Fibroblast of lung (primary cell): ENCODE measurements at regions not wholly inside any gene's neighbourhood (a gene's known extent, or its start where the extent isn't known, plus 50 kb on each side); places are given as distances from the start of the nearest gene placed in this dataset.

Source experiments
- DNase-seq, 2 donors: peaks; one replicate each; pipeline versions ENCODE4 v3.0.0 to v3.0.0-alpha.2; 2010; ENCODE audit warnings: low read depth in 2 of 2
- H2AFZ ChIP-seq: 2 replicates; pipeline ENCODE4 v1.5.1; 2012; ENCODE audit warnings: low read length, control low read depth, inconsistent platforms
- H3K27ac ChIP-seq: 2 replicates; pipeline ENCODE4 v1.5.1; 2011; ENCODE audit warnings: low read length, control low read depth; ENCODE audit not compliant: insufficient read depth
- H3K27me3 ChIP-seq: 2 replicates; pipeline ENCODE4 v1.5.1; 2011; ENCODE audit warnings: mild to moderate bottlenecking, low read length; ENCODE audit not compliant: control insufficient read depth, insufficient read depth
- H3K36me3 ChIP-seq: 2 replicates; pipeline ENCODE4 v1.5.1; 2011; ENCODE audit warnings: low read length; ENCODE audit not compliant: control insufficient read depth, insufficient read depth
- H3K4me1 ChIP-seq: 2 replicates; pipeline ENCODE4 v1.5.1; 2011; ENCODE audit warnings: low read length; ENCODE audit not compliant: control insufficient read depth, insufficient read depth; ENCODE audit errors: extremely low read depth
- H3K4me2 ChIP-seq: 2 replicates; pipeline ENCODE4 v1.5.1; 2011; ENCODE audit warnings: low read length, control low read depth; ENCODE audit not compliant: insufficient read depth; ENCODE audit errors: extremely low read depth
- H3K4me3 ChIP-seq, 4 experiments: fragments of 200-600 bp in 1 of 4; sonication (generic) in 1 of 4; replicated peaks in 1 of 4; 2 replicates each; pipeline ENCODE4 v1.5.1; 2011 to 2016; ENCODE audit warnings: low read length in 4 of 4, low read depth in 3 of 4, mild to moderate bottlenecking in 3 of 4, control low read depth in 2 of 4, inconsistent platforms in 1 of 4, mixed read lengths in 1 of 4; ENCODE audit not compliant: insufficient read depth in 1 of 4; ENCODE audit errors: control extremely low read depth in 1 of 4
- H3K79me2 ChIP-seq: 2 replicates; pipeline ENCODE4 v1.5.1; 2012; ENCODE audit warnings: mild to moderate bottlenecking, low read length, inconsistent platforms; ENCODE audit not compliant: control insufficient read depth, insufficient read depth
- H3K9ac ChIP-seq: 2 replicates; pipeline ENCODE4 v1.5.1; 2011; ENCODE audit warnings: mild to moderate bottlenecking, low read length, control low read depth; ENCODE audit not compliant: insufficient read depth
- H3K9me3 ChIP-seq: 2 replicates; pipeline ENCODE4 v1.5.1; 2012; ENCODE audit warnings: low read depth, low read length; ENCODE audit not compliant: control insufficient read depth, insufficient read depth
- H4K20me1 ChIP-seq: 2 replicates; pipeline ENCODE4 v1.5.1; 2011; ENCODE audit warnings: low read length; ENCODE audit not compliant: control insufficient read depth, insufficient read depth; ENCODE audit errors: extremely low read depth
- CTCF ChIP-seq, 2 donors: IDR thresholded peaks in 1 of 2; conservative IDR thresholded peaks in 1 of 2; 1 replicate in 1 of 2; 2 replicates in 1 of 2; pipeline ENCODE4 v1.5.1; 2011 to 2012; ENCODE audit warnings: low read length in 2 of 2, control low read depth in 1 of 2, inconsistent platforms in 1 of 2, low read depth in 1 of 2, mild to moderate bottlenecking in 1 of 2
- EZH2 ChIP-seq: IDR thresholded peaks from 2 replicates; pipeline ENCODE4 v1.5.1; 2012; ENCODE audit warnings: low read length, control low read depth, mild to moderate bottlenecking; ENCODE audit errors: missing control alignments

- no peak overlapping the region for H2AFZ ChIP-seq
- no peak for TF ChIP-seq EZH2
- TF ChIP-seq CTCF (conservative IDR thresholded peaks at IDR 0.05 in 1 of 2, IDR thresholded peaks at IDR 0.05 in 1 of 2; ENCODE audit: low read depth in 1 of 2, low read length in 2 of 2), result no peak
- DNase-seq, result no peak
- H3K4me1 ChIP-seq, result no peaks in the 10 kb centered on the region
- no peak overlapping the region for H3K4me3 ChIP-seq
- no peaks in the 10 kb centered on the region for H3K9me3 ChIP-seq
- no peak overlapping the region for H3K9ac ChIP-seq
- H4K20me1 ChIP-seq, result no peaks in the 10 kb centered on the region
- no peak overlapping the region for H3K27ac ChIP-seq
- no peaks in the 10 kb centered on the region for H3K27me3 ChIP-seq
- H3K79me2 ChIP-seq, result no peaks in the 10 kb centered on the region
- no peak overlapping the region for H3K4me2 ChIP-seq
- H3K36me3 ChIP-seq, result no peaks in the 10 kb centered on the region
Observed at GRCh38 chr14:82113007-82113406, 579.4 kb upstream of the SEL1L start.

- no peak overlapping the region for H3K4me2 ChIP-seq
- no peak overlapping the region for H3K4me3 ChIP-seq
- no peak overlapping the region for H3K9ac ChIP-seq
Observed at GRCh38 chr14:82113710-82114109, 580.1 kb upstream of the SEL1L start.

GRCh38 chr14:82116721-82117120 lies 583.1 kb upstream of the SEL1L start:
- TF ChIP-seq EZH2, result no peak
- no peak for DNase-seq
- no peaks in the 10 kb centered on the region for H3K27me3 ChIP-seq
- no peak overlapping the region for H3K9ac ChIP-seq
- no peak overlapping the region for H2AFZ ChIP-seq
- H4K20me1 ChIP-seq, result no peaks in the 10 kb centered on the region
- H3K36me3 ChIP-seq, result no peaks in the 10 kb centered on the region
- H3K9me3 ChIP-seq, result no peaks in the 10 kb centered on the region
- no peaks in the 10 kb centered on the region for H3K4me1 ChIP-seq
- no peak overlapping the region for H3K4me2 ChIP-seq
- H3K4me3 ChIP-seq, result no peak overlapping the region
- H3K79me2 ChIP-seq, result no peaks in the 10 kb centered on the region
- no peak overlapping the region for H3K27ac ChIP-seq

More at GRCh38 chr14:82113710-82114109, 580.1 kb upstream of the SEL1L start:
- no peaks in the 10 kb centered on the region for H4K20me1 ChIP-seq
- no peak for DNase-seq
- no peaks in the 10 kb centered on the region for H3K79me2 ChIP-seq
- no peak overlapping the region for H2AFZ ChIP-seq
- no peak overlapping the region for H3K27ac ChIP-seq
- no peaks in the 10 kb centered on the region for H3K9me3 ChIP-seq
- TF ChIP-seq CTCF (conservative IDR thresholded peaks at IDR 0.05 in 1 of 2, IDR thresholded peaks at IDR 0.05 in 1 of 2; ENCODE audit: low read depth in 1 of 2, low read length in 2 of 2) (no peak), EZH2 (no peak)
- H3K4me1 ChIP-seq, result no peaks in the 10 kb centered on the region
- H3K27me3 ChIP-seq, result no peaks in the 10 kb centered on the region
- no peaks in the 10 kb centered on the region for H3K36me3 ChIP-seq
